Neural crest cell (in vitro differentiated cells): ENCODE measurements at regions not wholly inside any gene's neighbourhood (a gene's known extent, or its start where the extent isn't known, plus 50 kb on each side); places are given as distances from the start of the nearest gene placed in this dataset.
"Not testable (repeated sequence)": the region's sequence is repeated elsewhere in the genome, so short reads cannot be mapped to it uniquely, and the experiment has no call there.

ENCODE experiments used
- DNase-seq: peaks from one replicate; pipeline ENCODE4 v3.0.0; 2021; ENCODE audit warnings: low read depth, mixed read lengths, low spot score
- H3K27ac Mint-ChIP-seq: one replicate; pipeline ENCODE4 v1.8.0; 2021; ENCODE audit warnings: mild to moderate bottlenecking, mixed read lengths; ENCODE audit not compliant: unreplicated experiment
- H3K27me3 Mint-ChIP-seq: 2 replicates; pipeline ENCODE4 v1.8.0; 2021; ENCODE audit warnings: low read depth, mild to moderate bottlenecking, mixed read lengths
- H3K36me3 Mint-ChIP-seq: 2 replicates; pipeline ENCODE4 v1.8.0; 2021; ENCODE audit warnings: low read depth, mild to moderate bottlenecking, mixed read lengths
- H3K4me1 Mint-ChIP-seq: 2 replicates; pipeline ENCODE4 v1.8.0; 2021; ENCODE audit warnings: mixed read lengths
- H3K4me3 Mint-ChIP-seq: one replicate; pipeline ENCODE4 v1.8.0; 2021; ENCODE audit warnings: mild to moderate bottlenecking, mixed read lengths
- H3K9me3 Mint-ChIP-seq: 2 replicates; pipeline ENCODE4 v1.8.0; 2021; ENCODE audit warnings: mixed read lengths
- TF ChIP-seq, protein P1 (sequence below): fragments of 200-600 bp; sonication (generic); conservative IDR thresholded peaks from 2 replicates; pipeline ENCODE4 v1.5.0; 2021; ENCODE audit warnings: antibody characterized with exemption, mild to moderate bottlenecking

DNA sequence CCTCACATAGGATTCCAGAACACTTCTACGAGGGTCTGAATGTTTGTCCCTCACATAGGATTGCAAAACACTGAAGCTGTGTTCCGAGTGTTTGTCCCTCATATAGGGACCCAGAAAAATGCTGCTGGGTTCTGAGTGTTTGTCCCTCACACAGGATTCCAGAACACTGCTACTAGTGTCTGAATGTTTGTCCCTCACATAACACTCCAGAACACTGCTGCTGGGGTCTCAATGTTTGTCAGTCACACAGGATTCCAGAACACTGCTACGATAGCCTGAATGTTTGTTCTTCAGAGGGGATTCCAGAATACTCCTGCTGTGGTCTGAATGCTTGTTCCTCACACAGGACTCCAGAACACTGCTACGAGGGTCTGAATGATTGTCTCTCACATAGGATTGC lies 218.7 kb downstream of the FOXD4L6 start:
- DNase-seq: no peak
- no peaks in the 10 kb centered on the region for H3K27me3 Mint-ChIP-seq

DNA sequence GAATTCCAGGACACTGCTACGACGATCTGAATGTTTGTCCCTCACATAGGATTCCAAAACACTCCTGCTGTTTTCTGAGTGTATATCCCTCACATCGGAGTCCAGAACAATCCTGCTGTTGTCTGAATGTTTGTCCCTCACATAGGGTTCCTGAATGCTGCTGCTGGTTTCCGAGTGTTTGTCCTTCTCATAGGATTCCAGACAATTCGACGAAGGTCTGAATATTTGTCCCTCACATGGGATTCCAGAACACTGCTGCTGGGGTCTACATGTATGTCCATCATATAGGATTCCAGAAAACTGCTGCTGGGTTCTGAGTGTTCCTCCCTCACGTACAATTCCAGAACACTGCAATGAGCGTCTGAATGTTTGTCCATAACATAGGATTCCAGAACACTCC lies 219.4 kb downstream of the FOXD4L6 start:
- H3K27me3 Mint-ChIP-seq, DNase-seq, H3K4me3 Mint-ChIP-seq, H3K4me1 Mint-ChIP-seq, H3K27ac Mint-ChIP-seq: not testable (repeated sequence)
- Mint-ChIP-seq H3K9me3 (peaks cover 37% of the 10 kb centered on the region), H3K36me3 (peaks cover 39% of the 10 kb centered on the region)

More for the DNA sequence above, 218.7 kb downstream of the FOXD4L6 start:
- Mint-ChIP-seq H3K27ac (no peak overlapping the region), H3K4me1 (no peaks in the 10 kb centered on the region), H3K9me3 (peaks cover 43% of the 10 kb centered on the region), H3K36me3 (peaks cover 43% of the 10 kb centered on the region), H3K4me3 (no peak overlapping the region)
- TF ChIP-seq, protein P1, sequence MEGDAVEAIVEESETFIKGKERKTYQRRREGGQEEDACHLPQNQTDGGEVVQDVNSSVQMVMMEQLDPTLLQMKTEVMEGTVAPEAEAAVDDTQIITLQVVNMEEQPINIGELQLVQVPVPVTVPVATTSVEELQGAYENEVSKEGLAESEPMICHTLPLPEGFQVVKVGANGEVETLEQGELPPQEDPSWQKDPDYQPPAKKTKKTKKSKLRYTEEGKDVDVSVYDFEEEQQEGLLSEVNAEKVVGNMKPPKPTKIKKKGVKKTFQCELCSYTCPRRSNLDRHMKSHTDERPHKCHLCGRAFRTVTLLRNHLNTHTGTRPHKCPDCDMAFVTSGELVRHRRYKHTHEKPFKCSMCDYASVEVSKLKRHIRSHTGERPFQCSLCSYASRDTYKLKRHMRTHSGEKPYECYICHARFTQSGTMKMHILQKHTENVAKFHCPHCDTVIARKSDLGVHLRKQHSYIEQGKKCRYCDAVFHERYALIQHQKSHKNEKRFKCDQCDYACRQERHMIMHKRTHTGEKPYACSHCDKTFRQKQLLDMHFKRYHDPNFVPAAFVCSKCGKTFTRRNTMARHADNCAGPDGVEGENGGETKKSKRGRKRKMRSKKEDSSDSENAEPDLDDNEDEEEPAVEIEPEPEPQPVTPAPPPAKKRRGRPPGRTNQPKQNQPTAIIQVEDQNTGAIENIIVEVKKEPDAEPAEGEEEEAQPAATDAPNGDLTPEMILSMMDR: no peak

DNA sequence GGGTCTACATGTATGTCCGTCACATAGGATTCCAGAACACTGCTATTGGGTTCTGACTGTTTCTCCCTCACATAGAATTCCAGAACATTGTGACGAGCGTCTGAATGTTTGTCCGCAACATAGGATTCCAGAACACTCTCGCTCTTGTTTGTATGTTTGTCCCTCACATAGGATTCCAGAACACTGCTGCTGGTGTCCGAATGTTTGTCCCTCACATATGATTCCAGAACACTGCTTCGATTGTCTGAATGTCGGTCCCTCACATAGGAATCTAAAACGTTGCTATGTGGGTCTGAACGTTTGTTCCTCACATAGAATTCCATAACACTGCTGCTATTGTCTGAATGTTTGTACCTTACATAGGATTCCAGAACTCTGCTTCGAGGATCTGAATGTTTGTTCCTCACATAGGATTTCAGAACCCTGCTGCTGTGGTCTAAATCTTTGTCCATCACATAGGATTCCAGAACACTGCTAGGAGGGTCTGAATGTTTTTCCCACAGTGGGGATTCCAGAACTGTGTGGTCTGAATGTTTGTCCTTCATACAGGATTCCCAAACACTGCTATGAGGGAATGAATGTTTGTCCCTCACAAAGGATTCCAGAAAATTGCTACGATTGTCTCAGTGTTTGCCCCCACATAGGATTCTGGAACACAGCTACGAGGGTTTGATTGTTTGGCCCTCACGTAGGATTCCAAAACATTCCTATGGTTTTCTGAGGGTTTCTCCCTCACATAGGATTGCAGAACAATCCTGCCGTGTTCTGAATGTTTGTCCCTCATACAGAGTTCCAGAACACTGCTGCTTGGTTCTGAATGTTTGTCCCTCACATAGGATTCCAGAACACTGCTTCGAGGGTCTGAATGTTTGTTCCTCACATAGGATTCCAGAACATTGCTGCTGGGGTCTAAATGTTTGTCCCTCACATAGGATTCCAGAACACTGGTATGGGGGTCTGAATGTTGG lies 220.5 kb downstream of the FOXD4L6 start:
- H3K4me1 Mint-ChIP-seq: no peaks in the 10 kb centered on the region
- H3K9me3 Mint-ChIP-seq: peaks cover 32% of the 10 kb centered on the region
- no peak overlapping the region for H3K27ac Mint-ChIP-seq
- TF ChIP-seq, protein P1: no peak
- peaks cover 34% of the 10 kb centered on the region for H3K36me3 Mint-ChIP-seq
- DNase-seq: no peak
- no peaks in the 10 kb centered on the region for H3K27me3 Mint-ChIP-seq
- no peak overlapping the region for H3K4me3 Mint-ChIP-seq

DNA sequence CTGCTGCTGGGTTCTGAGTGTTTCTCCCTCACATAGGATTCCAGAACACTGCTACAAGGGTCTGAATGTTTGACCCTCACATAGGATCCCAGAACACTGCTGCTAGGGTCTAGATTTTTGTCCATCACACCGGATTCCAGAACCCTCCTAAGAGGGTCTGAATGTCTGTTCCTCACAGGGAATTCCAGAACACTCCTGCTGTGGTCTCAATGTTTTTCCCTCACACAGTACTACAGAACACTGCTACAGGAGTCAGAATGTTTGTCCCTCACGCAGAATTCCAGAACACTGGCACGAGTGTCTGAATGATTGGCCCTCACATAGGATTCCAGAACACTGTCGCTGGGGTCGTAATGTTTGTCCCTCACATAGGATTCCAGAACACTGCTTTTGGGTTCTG lies 221.6 kb downstream of the FOXD4L6 start:
- DNase-seq, H3K27me3 Mint-ChIP-seq, H3K4me1 Mint-ChIP-seq, H3K27ac Mint-ChIP-seq, H3K4me3 Mint-ChIP-seq: not testable (repeated sequence)
- peaks cover 34% of the 10 kb centered on the region for H3K9me3 Mint-ChIP-seq
- peaks cover 39% of the 10 kb centered on the region for H3K36me3 Mint-ChIP-seq

DNA sequence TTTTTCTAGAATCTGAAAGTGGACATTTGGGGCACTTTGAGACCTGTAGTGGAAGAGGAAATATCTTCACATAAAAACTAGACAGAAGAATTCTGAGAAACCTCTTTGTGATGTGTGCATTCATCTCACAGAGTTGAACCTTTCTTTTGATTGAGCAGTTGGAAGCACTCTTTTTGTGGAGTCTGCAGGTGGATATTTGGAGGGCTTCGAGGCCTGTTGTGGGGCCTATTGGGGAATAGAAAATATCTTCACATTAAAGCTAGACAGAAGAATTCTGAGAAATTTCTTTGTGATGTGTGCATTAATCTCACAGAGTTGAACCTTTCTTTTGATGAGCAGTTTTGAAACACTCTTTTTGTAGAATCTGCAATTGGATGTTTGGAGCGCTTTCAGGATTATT lies 236.2 kb downstream of the FOXD4L6 start:
- H3K4me1 Mint-ChIP-seq, H3K27me3 Mint-ChIP-seq, H3K27ac Mint-ChIP-seq, DNase-seq, H3K4me3 Mint-ChIP-seq: not testable (repeated sequence)
- peaks cover 15% of the 10 kb centered on the region for H3K9me3 Mint-ChIP-seq
- H3K36me3 Mint-ChIP-seq: peaks cover 39% of the 10 kb centered on the region

DNA sequence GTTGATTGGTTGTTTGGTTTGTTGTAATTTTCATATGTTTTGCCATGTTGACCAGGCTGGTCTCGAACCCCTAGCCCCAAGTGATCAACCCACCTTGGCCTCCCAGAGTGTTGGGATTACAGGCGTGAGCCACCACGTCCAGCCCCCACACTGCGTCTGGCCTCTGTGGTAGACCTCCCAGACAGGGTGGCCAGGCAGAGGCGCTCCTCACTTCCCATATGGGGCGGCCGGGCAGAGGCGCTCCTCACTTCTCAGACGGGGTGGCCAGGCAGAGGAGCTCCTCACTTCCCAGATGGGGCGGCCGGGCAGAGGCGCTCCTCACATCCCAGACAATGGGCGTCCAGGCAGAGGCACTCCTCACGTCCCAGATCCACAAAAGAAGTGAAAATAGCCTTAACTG lies 242.6 kb downstream of the FOXD4L6 start:
- Mint-ChIP-seq H3K9me3 (peaks cover 25% of the 10 kb centered on the region), H3K36me3 (peaks cover 23% of the 10 kb centered on the region)
- DNase-seq, H3K27me3 Mint-ChIP-seq, H3K27ac Mint-ChIP-seq, H3K4me3 Mint-ChIP-seq, H3K4me1 Mint-ChIP-seq: not testable (repeated sequence)

DNA sequence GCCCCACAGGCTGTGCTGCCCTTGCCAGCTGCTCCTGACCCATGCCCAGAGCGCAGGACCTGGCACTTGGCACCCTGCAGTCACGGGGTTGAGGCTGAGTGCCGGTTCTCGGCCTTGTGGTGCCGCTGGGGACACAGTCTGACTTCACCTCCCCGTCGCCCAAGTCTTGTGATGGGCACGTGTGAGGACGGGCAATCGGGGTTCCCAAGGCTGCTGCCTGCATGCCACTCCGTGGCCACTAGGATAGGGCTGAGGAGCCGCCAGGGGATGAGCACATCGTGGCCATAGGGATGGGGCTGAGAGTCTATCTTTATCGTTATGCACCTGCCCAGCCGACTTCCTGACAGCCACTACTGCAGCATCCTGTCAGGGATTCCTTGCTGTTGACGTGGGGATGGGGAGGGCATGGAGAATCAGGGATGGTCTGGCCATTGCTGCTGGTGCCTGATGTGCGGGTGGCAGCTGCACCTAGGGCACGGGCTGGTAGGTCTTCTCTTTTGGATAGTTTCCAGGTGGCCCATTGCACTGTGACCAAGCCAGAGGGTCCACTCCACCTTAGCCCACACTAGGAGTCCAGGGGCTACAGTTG lies 243.5 kb downstream of the FOXD4L6 start:
- peaks cover 28% of the 10 kb centered on the region for H3K9me3 Mint-ChIP-seq
- H3K4me3 Mint-ChIP-seq, H3K4me1 Mint-ChIP-seq, H3K27me3 Mint-ChIP-seq, DNase-seq, H3K27ac Mint-ChIP-seq: not testable (repeated sequence)
- H3K36me3 Mint-ChIP-seq: peaks cover 27% of the 10 kb centered on the region
